ENCODE measurements at regions not wholly inside any gene's neighbourhood (a gene's known extent, or its start where the extent isn't known, plus 50 kb on each side); places are given as distances from the start of the nearest gene placed in this dataset.

DNA sequence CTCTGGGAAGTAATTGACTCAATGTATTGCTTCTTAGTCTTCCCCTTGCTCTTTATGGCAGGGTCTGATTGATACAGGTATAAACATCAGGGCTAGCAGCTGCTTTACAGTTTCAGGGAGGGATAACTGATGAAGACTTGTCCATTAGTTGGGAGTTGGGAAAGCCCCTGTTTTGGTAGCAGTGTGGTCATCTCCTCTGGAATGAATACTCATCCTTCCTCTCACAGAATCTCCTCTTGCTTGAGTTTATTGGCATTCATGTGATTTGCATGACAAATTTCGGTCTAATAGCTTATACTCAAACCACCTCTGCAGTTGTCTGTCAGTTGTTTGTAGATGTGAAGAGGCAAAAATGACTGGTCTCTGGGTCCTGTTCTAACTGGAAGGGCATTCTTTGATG is 79.7 kb downstream of the FAT3 start:
- TF ChIP-seq, protein P1, sequence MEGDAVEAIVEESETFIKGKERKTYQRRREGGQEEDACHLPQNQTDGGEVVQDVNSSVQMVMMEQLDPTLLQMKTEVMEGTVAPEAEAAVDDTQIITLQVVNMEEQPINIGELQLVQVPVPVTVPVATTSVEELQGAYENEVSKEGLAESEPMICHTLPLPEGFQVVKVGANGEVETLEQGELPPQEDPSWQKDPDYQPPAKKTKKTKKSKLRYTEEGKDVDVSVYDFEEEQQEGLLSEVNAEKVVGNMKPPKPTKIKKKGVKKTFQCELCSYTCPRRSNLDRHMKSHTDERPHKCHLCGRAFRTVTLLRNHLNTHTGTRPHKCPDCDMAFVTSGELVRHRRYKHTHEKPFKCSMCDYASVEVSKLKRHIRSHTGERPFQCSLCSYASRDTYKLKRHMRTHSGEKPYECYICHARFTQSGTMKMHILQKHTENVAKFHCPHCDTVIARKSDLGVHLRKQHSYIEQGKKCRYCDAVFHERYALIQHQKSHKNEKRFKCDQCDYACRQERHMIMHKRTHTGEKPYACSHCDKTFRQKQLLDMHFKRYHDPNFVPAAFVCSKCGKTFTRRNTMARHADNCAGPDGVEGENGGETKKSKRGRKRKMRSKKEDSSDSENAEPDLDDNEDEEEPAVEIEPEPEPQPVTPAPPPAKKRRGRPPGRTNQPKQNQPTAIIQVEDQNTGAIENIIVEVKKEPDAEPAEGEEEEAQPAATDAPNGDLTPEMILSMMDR (IDR thresholded peaks at IDR 0.05; ENCODE audit: control extremely low read depth, extremely low read depth, low read depth, missing control alignments) = no peak
- ChIA-PET CTCF (interaction anchor here (1.0 kb wide), 1 partner anchor 41 kb away, joined by 3 read pairs; no protein-coding TSS in a partner anchor), POLR2A (no interaction called here)
- no peak for DNase-seq (ENCODE audit: extremely low spot score)

DNA sequence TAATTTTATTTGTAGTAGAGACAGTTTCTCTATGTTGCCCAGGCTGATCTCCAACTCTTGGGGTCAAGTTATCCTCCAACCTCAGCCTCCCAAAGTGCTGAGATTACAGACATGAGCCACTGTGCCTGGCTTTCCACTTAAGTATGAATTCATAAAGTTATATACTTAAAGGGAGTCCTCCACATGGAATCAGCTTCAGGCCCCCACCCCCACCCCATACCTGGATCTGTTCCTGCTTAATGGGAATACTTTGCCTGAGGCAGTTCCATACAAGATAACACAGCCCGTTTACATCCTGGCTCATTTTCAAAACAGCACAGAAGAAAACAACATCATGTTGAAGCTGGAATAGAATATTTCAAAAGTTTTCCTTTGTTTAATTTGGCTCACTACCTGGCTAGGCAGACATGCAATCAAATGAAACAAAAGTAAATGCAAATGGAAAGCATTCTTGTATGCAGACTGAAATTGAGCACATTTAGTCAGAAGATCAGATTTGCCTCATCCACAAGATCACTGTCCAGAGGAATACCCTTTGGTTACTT is 82.4 kb downstream of the FAT3 start:
- TF ChIP-seq, protein P1 (IDR thresholded peaks at IDR 0.05; ENCODE audit: control extremely low read depth, extremely low read depth, low read depth, missing control alignments) = no peak
- DNase-seq (ENCODE audit: extremely low spot score) = no peak
- POLR2A ChIA-PET = no interaction called here
- CTCF ChIA-PET = interaction anchor here (1.2 kb wide), 1 partner anchor 11 kb away, joined by 3 read pairs; no protein-coding TSS in a partner anchor

DNA sequence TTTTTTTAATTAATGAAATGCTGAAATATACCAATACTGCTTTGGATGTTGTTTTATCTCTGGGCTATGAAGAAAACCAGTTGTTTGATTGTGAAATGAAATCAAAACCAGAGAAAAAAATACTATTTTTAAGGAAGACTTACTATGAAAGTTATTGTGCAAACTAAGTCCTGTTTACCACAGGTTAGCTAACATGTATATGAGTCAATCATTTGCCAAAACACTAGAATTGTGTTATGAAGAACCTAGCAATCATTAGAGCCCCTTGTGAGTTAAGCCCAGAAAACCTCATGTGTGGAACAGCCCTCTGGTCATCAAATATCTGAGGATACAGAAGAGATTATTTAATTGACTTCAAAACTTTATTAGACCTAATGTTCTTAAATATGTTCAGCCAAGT is 83.7 kb downstream of the FAT3 start:
- TF ChIP-seq, protein P1 (IDR thresholded peaks at IDR 0.05; ENCODE audit: control extremely low read depth, extremely low read depth, low read depth, missing control alignments) = no peak
- CTCF ChIA-PET = no interaction called here
- no peak for DNase-seq (ENCODE audit: extremely low spot score)
- POLR2A ChIA-PET = no interaction called here

DNA sequence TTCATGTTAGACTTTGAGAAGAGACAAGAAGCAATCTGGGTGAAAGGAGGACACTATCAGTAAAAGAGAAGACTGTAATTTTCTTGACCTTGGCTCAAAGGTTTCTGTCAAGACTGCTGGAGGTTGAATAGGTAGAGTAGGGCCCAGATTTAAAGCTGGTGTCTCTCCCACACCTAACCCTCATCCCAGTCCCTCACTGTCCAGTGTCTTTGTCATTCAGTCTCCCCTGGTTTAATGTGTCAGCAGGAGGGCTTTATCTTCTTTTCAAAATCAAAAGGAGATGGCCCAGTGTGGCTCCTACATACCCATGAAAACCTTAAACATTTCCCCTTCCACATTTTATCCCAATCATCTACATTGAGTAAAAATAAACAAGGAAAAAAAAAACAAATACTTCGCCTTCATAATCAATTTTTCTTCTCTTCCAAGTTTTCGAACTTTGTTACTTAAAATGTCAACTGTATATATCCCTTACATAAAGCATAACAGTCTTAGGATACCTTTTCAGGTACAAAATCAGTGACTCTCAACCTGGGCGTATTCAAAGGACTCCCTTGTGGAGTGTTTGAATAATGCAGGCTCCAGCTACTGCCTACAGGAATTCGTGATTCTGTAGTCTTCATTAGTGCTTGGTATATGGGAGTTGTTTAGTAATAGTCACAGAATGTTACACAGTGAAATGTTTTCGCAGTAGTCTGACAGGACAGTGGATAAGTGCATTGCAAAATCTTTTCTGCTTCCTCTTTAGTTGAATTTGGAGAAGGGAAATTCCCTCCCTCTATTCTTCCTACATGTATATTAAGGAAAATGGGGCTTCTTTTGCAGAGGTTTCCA is 87.2 kb downstream of the FAT3 start:
- ChIA-PET POLR2A (no interaction called here), CTCF (no interaction called here)
- DNase-seq (ENCODE audit: extremely low spot score) = no peak
- TF ChIP-seq, protein P1 (IDR thresholded peaks at IDR 0.05; ENCODE audit: control extremely low read depth, extremely low read depth, low read depth, missing control alignments) = no peak

DNA sequence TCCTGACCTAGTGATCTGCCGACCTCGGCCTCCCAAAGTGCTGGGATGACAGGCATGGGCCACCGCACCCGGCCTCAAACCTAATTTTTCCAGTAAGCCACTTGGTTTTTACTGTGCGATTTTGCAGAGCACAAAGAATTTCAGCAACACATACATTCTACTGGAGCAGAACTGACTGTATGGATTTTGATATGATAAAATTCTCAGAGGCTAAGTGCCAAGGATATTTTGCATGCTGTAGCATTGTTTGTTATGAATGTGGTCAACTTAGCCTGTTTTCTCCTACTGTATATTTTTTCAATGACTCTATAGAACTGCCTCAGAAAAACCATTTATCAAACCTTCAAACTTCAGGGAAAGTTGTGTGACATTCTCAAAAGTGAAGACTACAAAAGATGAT is 89.2 kb downstream of the FAT3 start:
- POLR2A ChIA-PET = no interaction called here
- CTCF ChIA-PET = no interaction called here
- TF ChIP-seq, protein P1 (IDR thresholded peaks at IDR 0.05; ENCODE audit: control extremely low read depth, extremely low read depth, low read depth, missing control alignments) = no peak
- DNase-seq (ENCODE audit: extremely low spot score) = no peak

DNA sequence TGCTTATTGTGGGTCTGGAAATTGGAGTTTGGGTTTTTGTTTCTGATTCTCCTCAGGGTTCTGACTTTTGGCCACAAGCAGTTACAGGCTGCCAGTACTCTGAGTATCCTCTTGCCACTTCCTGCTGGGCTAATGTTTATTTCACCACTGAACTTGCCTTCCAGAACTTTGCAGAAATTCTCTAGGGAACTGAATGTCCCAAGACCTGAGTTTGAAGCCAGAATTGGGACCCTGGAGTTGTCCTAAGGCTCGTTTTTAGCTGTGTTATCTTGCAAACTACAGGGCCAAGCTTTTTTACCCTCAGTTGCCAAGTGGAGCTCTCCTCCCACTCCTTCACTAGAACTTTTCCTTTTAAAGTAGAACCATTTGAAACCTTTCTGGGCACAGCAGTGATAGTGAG is 89.9 kb downstream of the FAT3 start:
- TF ChIP-seq, protein P1 (IDR thresholded peaks at IDR 0.05; ENCODE audit: control extremely low read depth, extremely low read depth, low read depth, missing control alignments) = no peak
- ChIA-PET POLR2A (no interaction called here), CTCF (interaction anchor here (1.0 kb wide), 1 partner anchor 29 kb away, joined by 3 read pairs; no protein-coding TSS in a partner anchor)
- no peak for DNase-seq (ENCODE audit: extremely low spot score)
